CD14-positive monocyte (primary cell): ENCODE measurements at regions not wholly inside any gene's neighbourhood (a gene's known extent, or its start where the extent isn't known, plus 50 kb on each side); places are given as distances from the start of the nearest gene placed in this dataset.
A peak's percentile ranks its signal among the peaks of the same experiment; 100 is the strongest.

Experiments used
- DNase-seq, 3 donors: peaks; one replicate each; pipeline ENCODE4 v3.0.0-alpha.2; 2011 to 2022
- H2AFZ ChIP-seq: 2 replicates; pipeline ENCODE4 v1.6.0; 2012; ENCODE audit warnings: mild to moderate bottlenecking, low read depth, low read length, inconsistent platforms; ENCODE audit not compliant: insufficient read depth, poor library complexity, severe bottlenecking
- H3K27ac ChIP-seq, 2 donors: 1 replicate in 1 of 2; 2 replicates in 1 of 2; pipeline ENCODE4 v1.5.1; 2012 to 2013; ENCODE audit warnings: low read length in 2 of 2, control low read depth in 1 of 2, inconsistent platforms in 1 of 2, low read depth in 1 of 2, mild to moderate bottlenecking in 1 of 2
- H3K27me3 ChIP-seq, 2 donors: one replicate each; pipeline versions ENCODE4 v1.6.0 to v1.6.1; 2011 to 2013; ENCODE audit warnings: low read length in 2 of 2; ENCODE audit not compliant: control insufficient read depth in 2 of 2, insufficient read depth in 2 of 2
- H3K36me3 ChIP-seq, 2 donors: replicated peaks in 1 of 2; 1 replicate in 1 of 2; 2 replicates in 1 of 2; pipeline versions ENCODE4 v1.5.1 to v1.6.1; 2012 to 2013; ENCODE audit warnings: low read length in 2 of 2, control low read depth in 1 of 2, inconsistent platforms in 1 of 2, mild to moderate bottlenecking in 1 of 2; ENCODE audit not compliant: insufficient read depth in 2 of 2, control insufficient read depth in 1 of 2
- H3K4me1 ChIP-seq, 2 donors: 1 replicate in 1 of 2; 2 replicates in 1 of 2; pipeline versions ENCODE4 v1.5.1 to v1.6.1; 2012 to 2013; ENCODE audit warnings: low read length in 2 of 2, control low read depth in 1 of 2, inconsistent platforms in 1 of 2, mild to moderate bottlenecking in 1 of 2, moderate library complexity in 1 of 2; ENCODE audit not compliant: insufficient read depth in 2 of 2, control insufficient read depth in 1 of 2
- H3K4me2 ChIP-seq: replicated peaks from 2 replicates; pipeline ENCODE3; 2012; ENCODE audit warnings: low read length, moderate library complexity, mild to moderate bottlenecking; ENCODE audit not compliant: poor library complexity, severe bottlenecking; ENCODE audit errors: extremely low read depth
- H3K4me3 ChIP-seq, 3 experiments: fragments of 200-600 bp in 1 of 3; sonication (generic) in 1 of 3; replicated peaks in 1 of 3; 1 replicate in 2 of 3; 2 replicates in 1 of 3; pipeline ENCODE4 v1.5.1; 2011 to 2013; ENCODE audit warnings: low read length in 3 of 3, mild to moderate bottlenecking in 3 of 3, control low read depth in 2 of 3, low read depth in 2 of 3, inconsistent platforms in 1 of 3, moderate library complexity in 1 of 3
- H3K79me2 ChIP-seq: 2 replicates; pipeline ENCODE4 v1.6.0; 2012; ENCODE audit warnings: mild to moderate bottlenecking, control low read depth, inconsistent platforms, low read length, moderate library complexity; ENCODE audit not compliant: insufficient read depth
- H3K9ac ChIP-seq: 2 replicates; pipeline ENCODE4 v1.6.0; 2017; ENCODE audit warnings: low read length, mild to moderate bottlenecking; ENCODE audit not compliant: insufficient read depth, poor library complexity, severe bottlenecking
- H3K9me3 ChIP-seq, 2 donors: replicated peaks in 1 of 2; 1 replicate in 1 of 2; 2 replicates in 1 of 2; pipeline versions ENCODE4 v1.5.1 to v1.6.1; 2012 to 2013; ENCODE audit warnings: low read length in 2 of 2, control low read depth in 1 of 2; ENCODE audit not compliant: control insufficient read depth in 1 of 2, insufficient read depth in 1 of 2
- H4K20me1 ChIP-seq: 2 replicates; pipeline ENCODE4 v1.6.0; 2012; ENCODE audit warnings: mild to moderate bottlenecking, low read length, control low read depth, moderate library complexity; ENCODE audit not compliant: insufficient read depth
- H3K27ac Mint-ChIP-seq, 7 donors: one replicate each; pipeline ENCODE4 v1.8.0; 2020; ENCODE audit warnings: mild to moderate bottlenecking in 7 of 7, mixed read lengths in 7 of 7, moderate library complexity in 6 of 7, inconsistent platforms in 2 of 7
- H3K27me3 Mint-ChIP-seq, 3 donors: one replicate each; pipeline ENCODE4 v1.8.0; 2021 to 2022; ENCODE audit warnings: low read depth in 3 of 3, mild to moderate bottlenecking in 3 of 3, mixed read lengths in 3 of 3, moderate library complexity in 3 of 3, inconsistent platforms in 1 of 3
- H3K36me3 Mint-ChIP-seq, 2 donors: one replicate each; pipeline ENCODE4 v1.8.0; 2020; ENCODE audit warnings: mixed read lengths in 2 of 2, inconsistent platforms in 1 of 2, mild to moderate bottlenecking in 1 of 2
- H3K4me1 Mint-ChIP-seq: one replicate; pipeline ENCODE4 v1.8.0; 2020; ENCODE audit warnings: mild to moderate bottlenecking, mixed read lengths
- H3K4me3 Mint-ChIP-seq, 2 donors: one replicate each; pipeline ENCODE4 v1.8.0; 2020; ENCODE audit warnings: mild to moderate bottlenecking in 2 of 2, mixed read lengths in 2 of 2, moderate library complexity in 1 of 2
- H3K9me3 Mint-ChIP-seq, 7 donors: one replicate each; pipeline ENCODE4 v1.8.0; 2020 to 2022; ENCODE audit warnings: mixed read lengths in 7 of 7, mild to moderate bottlenecking in 6 of 7, moderate library complexity in 6 of 7, inconsistent platforms in 2 of 7
- CTCF ChIP-seq: fragments of 200-600 bp; IDR thresholded peaks from one replicate; pipeline ENCODE4 v1.8.0; 2022; ENCODE audit warnings: antibody characterized with exemption, mild to moderate bottlenecking
- WGBS: methylation state at CpG from one replicate; pipeline ENCODE4 v1.1.5; 2013; ENCODE audit warnings: missing lambda C conversion rate; ENCODE audit not compliant: insufficient coverage; 5-methylcytosine and 5-hydroxymethylcytosine counted together
- intact Hi-C, 2 donors: fragments of 100-400 bp; cut with micrococcal nuclease; formaldehyde crosslinking; loops; one replicate each; pipeline versions ENCODE4 v1.15.0 to v1.15.1; 2023

- H3K36me3 ChIP-seq: no peaks in the 10 kb centered on the region
- WGBS: 78% methylated on average over 4 of the region's 6 CpGs
- peaks cover 48% of the 10 kb centered on the region for H3K4me1 Mint-ChIP-seq
- no peaks in the 10 kb centered on the region for H3K27me3 ChIP-seq
- H3K27me3 Mint-ChIP-seq: peaks cover 0 to 3% (median 3%) of the 10 kb centered on the region in 3 donors
- DNase-seq: peak; percentile 70 to 88 (median 82)
- H3K4me1 ChIP-seq: peaks cover 44 to 50% of the 10 kb centered on the region in 2 donors
- peak overlapping the region in 2 of 3 experiments; percentile 28 to 66 for H3K4me3 ChIP-seq
- no peaks in the 10 kb centered on the region for H3K9me3 Mint-ChIP-seq
- H3K9me3 ChIP-seq: no peaks in the 10 kb centered on the region
- peak overlapping the region; percentile 88 to 98 (median 95) for H3K27ac Mint-ChIP-seq
- no peaks in the 10 kb centered on the region for H4K20me1 ChIP-seq
- H3K4me2 ChIP-seq: peak overlapping the region; percentile 72
- H2AFZ ChIP-seq: no peak overlapping the region
- H3K79me2 ChIP-seq: no peaks in the 10 kb centered on the region
- peak overlapping the region; percentile 59 to 88 for H3K27ac ChIP-seq
- no peak for TF ChIP-seq CTCF
- intact Hi-C loops: no loop called here
- H3K36me3 Mint-ChIP-seq: no peaks in the 10 kb centered on the region
- H3K4me3 Mint-ChIP-seq: peak overlapping the region; percentile 52 to 82
- peak overlapping the region; percentile 16 for H3K9ac ChIP-seq
Observed at GRCh38 chr20:53707371-53708055, 113.9 kb upstream of the ZNF217 start.

GRCh38 chr20:53706466-53707370, 113.1 kb upstream of the ZNF217 start:
- Mint-ChIP-seq H3K4me1 (peaks cover 43% of the 10 kb centered on the region), H3K27ac (peak overlapping the region; percentile 88 to 98 (median 95)), H3K4me3 (no peak overlapping the region), H3K9me3 (no peaks in the 10 kb centered on the region), H3K36me3 (no peaks in the 10 kb centered on the region), H3K27me3 (peaks cover 0 to 3% (median 3%) of the 10 kb centered on the region in 3 donors)
- Histone ChIP-seq H4K20me1 (no peaks in the 10 kb centered on the region), H3K4me2 (no peak overlapping the region), H3K4me3 (peak overlapping the region in 1 of 3 experiments; percentile 66), H3K27ac (peak overlapping the region; percentile 25 to 88), H3K4me1 (peaks cover 38 to 42% of the 10 kb centered on the region in 2 donors), H3K36me3 (no peaks in the 10 kb centered on the region), H2AFZ (peak overlapping the region; percentile 36), H3K9ac (no peak overlapping the region), H3K79me2 (no peaks in the 10 kb centered on the region), H3K9me3 (no peaks in the 10 kb centered on the region), H3K27me3 (no peaks in the 10 kb centered on the region)
- WGBS: 30% methylated on average over 5 of the region's 6 CpGs
- intact Hi-C loops: no loop called here
- TF ChIP-seq CTCF: no peak
- DNase-seq: no peak
